ENCODE measurements at regions not wholly inside any gene's neighbourhood (a gene's known extent, or its start where the extent isn't known, plus 50 kb on each side); places are given as distances from the start of the nearest gene placed in this dataset.

DNA sequence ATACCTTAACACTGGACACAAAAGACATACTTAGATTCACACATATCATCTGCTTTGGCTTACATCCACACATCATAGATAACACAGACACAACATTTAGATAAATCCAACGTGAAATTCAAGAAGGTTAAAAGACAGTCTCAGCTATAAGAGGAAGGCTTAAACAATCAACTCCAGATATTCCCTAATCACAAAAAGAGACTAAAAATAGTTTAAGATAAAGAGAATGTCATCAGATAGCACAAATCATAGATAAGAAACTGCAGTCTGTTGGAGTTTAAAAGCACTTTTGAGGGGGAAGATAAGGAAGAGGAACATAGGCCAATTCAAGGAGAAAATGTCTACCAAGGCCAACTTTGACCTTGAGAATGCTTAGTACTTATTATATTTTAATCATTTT is 504.8 kb downstream of the JRKL start:
- no peak overlapping the region for H3K4me3 Mint-ChIP-seq
- H3K9me3 Mint-ChIP-seq: peaks cover 11% of the 10 kb centered on the region
- no peaks in the 10 kb centered on the region for H3K36me3 Mint-ChIP-seq
- H3K27me3 Mint-ChIP-seq: no peaks in the 10 kb centered on the region
- no peak overlapping the region for H3K27ac Mint-ChIP-seq
- no peaks in the 10 kb centered on the region for H3K4me1 Mint-ChIP-seq

DNA sequence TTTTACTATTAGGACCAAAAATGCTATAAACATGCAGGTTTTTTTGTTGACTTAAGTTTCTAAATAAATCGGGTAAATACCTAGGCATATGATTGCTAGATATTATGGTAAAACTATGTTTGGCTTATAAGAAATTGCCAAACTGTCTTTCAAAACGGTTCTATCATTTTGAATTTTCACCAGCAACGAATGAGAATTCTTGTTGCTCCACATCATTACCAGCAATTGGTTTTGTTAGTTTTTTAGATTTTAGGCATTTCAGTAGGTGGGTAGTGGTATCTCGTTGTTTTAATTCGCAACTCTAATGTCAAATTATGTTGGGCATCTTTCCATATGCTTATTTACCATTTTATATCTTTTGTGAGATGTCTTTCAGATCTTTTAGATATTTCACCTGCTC is 510.2 kb downstream of the JRKL start:
- no peaks in the 10 kb centered on the region for H3K36me3 Mint-ChIP-seq
- H3K27me3 Mint-ChIP-seq: no peaks in the 10 kb centered on the region
- H3K27ac Mint-ChIP-seq: no peak overlapping the region

GRCh38 chr11:96905143-96905542 is 515.3 kb downstream of the JRKL start:
- Mint-ChIP-seq H3K9me3 (peaks cover 11% of the 10 kb centered on the region), H3K27me3 (no peaks in the 10 kb centered on the region), H3K4me1 (no peaks in the 10 kb centered on the region), H3K4me3 (no peak overlapping the region), H3K27ac (no peak overlapping the region), H3K36me3 (no peaks in the 10 kb centered on the region)

More for the DNA sequence above, 510.2 kb downstream of the JRKL start:
- no peaks in the 10 kb centered on the region for H3K4me1 Mint-ChIP-seq
- H3K9me3 Mint-ChIP-seq: peaks cover 25% of the 10 kb centered on the region
- H3K4me3 Mint-ChIP-seq: no peak overlapping the region

DNA sequence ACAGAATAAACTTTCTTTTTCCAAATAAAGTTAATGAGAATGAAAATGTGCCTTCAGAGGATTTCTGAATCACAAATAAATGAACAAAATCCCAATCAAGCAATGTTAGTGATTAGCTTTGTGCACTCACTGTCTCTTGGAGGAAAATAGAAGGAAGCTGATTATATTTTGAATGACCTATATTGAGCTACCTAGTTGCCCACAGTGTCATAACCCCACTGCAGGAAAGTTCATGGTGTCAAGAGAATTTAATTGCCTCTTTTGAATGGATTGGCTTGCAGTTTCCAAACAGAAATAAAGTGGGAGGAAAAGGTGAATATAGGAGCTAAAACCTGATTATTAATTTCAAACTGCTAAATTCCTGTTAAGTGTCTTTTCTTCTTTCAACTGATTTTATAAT is 515.9 kb downstream of the JRKL start:
- Mint-ChIP-seq H3K27me3 (no peaks in the 10 kb centered on the region), H3K27ac (no peak overlapping the region), H3K4me1 (no peaks in the 10 kb centered on the region), H3K36me3 (no peaks in the 10 kb centered on the region), H3K9me3 (peaks cover 11% of the 10 kb centered on the region), H3K4me3 (no peak overlapping the region)

DNA sequence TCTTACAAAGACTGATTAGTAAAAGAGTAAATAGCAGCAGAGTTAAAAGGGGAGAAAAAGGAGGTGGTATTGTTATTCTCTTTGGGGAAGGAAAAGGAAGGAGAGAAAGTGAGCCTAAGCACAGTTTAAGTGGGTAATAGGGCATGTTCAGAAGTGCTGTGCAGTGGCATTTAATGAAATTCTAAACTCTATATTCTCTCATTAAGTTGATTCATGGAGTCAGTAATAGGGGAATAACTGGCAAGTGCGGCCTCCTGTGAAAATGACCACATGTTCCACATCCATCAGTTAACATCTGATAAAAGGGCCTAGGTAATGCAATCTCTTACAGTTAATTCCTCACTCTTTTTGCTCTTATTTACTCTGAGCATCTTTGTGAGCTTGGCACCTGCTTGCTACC is 516.7 kb downstream of the JRKL start:
- Mint-ChIP-seq H3K4me1 (no peaks in the 10 kb centered on the region), H3K36me3 (no peaks in the 10 kb centered on the region), H3K27ac (no peak overlapping the region), H3K9me3 (peaks cover 8% of the 10 kb centered on the region), H3K27me3 (no peaks in the 10 kb centered on the region), H3K4me3 (no peak overlapping the region)

DNA sequence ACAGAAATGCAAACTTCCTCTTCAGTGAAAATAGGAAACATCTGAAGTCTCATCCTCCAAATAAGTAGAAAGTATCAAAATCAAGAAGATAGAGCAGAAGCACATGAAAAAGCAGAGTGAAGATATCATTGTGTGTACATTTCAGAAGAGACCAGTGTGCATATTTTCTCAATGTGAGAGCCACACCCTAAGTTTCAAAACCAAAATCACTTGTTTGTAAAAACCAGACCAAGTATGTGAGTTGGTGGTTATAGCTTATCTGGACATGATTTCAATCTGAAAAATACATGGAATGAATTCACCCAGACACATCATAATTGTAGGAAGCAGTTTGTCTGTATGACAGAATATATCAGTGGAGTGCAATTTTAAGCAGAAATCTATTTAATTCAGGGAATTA is 536.0 kb downstream of the JRKL start:
- Mint-ChIP-seq H3K4me1 (no peaks in the 10 kb centered on the region), H3K4me3 (no peak overlapping the region)

DNA sequence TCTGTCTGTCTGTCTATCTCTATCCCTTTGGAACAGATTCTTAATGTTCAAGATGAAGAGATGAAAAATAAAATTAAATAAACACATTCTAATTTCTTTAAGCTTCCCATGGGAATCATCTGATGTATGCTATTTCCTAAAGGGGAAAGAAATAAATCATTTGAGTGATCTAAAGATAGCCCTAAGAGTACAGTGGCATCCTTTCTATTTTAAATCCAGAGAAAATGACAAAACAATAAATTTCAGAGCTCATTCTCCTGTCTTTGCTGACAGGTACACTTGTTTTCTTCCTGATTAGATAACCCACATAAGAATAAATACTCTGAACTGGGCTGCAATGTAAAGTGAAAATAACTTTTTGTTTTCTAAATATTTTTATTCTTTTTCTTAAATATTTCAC is 550.4 kb downstream of the JRKL start:
- Mint-ChIP-seq H3K9me3 (no peaks in the 10 kb centered on the region), H3K4me3 (no peak overlapping the region), H3K27me3 (no peaks in the 10 kb centered on the region), H3K4me1 (no peaks in the 10 kb centered on the region), H3K27ac (no peak overlapping the region), H3K36me3 (no peaks in the 10 kb centered on the region)

More for the DNA sequence above, 536.0 kb downstream of the JRKL start:
- H3K36me3 Mint-ChIP-seq: no peaks in the 10 kb centered on the region
- H3K9me3 Mint-ChIP-seq: peaks cover 8% of the 10 kb centered on the region
- H3K27me3 Mint-ChIP-seq: no peaks in the 10 kb centered on the region
- no peak overlapping the region for H3K27ac Mint-ChIP-seq

DNA sequence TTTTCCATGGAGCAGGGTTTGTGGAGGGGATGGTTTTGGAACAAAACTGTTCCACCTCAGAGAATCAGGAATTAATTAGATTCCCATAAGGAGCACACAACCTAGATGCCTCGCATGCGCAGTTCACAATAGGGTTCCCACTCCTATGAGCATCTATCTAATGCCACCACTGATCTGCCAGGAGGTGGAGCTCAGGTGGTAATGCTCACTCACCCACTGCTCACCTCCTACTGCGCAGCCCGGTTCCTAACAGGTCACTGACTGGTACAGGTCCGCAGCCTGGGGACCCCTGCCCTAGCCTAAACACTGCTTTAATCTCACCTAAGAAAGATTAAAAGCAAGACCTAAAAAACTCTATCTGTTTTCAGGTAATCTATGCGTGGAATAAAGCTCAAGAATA is 553.0 kb downstream of the JRKL start:
- Mint-ChIP-seq H3K9me3 (no peaks in the 10 kb centered on the region), H3K27me3 (no peaks in the 10 kb centered on the region), H3K4me3 (no peak overlapping the region), H3K27ac (no peak overlapping the region), H3K4me1 (no peaks in the 10 kb centered on the region), H3K36me3 (no peaks in the 10 kb centered on the region)

DNA sequence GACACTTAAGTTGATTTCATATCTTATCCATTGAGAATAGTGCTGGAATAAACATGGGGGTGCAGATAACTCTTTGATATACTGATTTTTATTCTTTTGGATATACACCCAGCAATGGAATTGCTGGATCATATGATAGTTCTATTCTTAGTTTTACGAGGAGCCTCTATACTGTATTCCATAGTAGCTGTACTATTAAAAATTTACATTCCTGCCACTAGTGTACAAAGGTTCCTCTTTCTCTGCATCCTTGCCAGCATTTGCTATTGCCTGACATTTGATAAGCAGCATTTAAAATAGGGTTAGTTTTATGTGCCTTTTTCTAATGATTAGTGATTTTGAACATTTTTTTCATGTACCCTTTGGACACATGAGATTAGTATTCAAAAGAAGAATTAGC is 554.2 kb downstream of the JRKL start:
- no peaks in the 10 kb centered on the region for H3K9me3 Mint-ChIP-seq
- H3K4me1 Mint-ChIP-seq: no peaks in the 10 kb centered on the region
- H3K27ac Mint-ChIP-seq: no peak overlapping the region

GRCh38 chr11:96948066-96948465 is 558.3 kb downstream of the JRKL start:
- no peak overlapping the region for H3K27ac Mint-ChIP-seq
- no peaks in the 10 kb centered on the region for H3K4me1 Mint-ChIP-seq
- H3K9me3 Mint-ChIP-seq: no peaks in the 10 kb centered on the region
- no peaks in the 10 kb centered on the region for H3K27me3 Mint-ChIP-seq
- no peak overlapping the region for H3K4me3 Mint-ChIP-seq
- no peaks in the 10 kb centered on the region for H3K36me3 Mint-ChIP-seq

More for the DNA sequence above, 554.2 kb downstream of the JRKL start:
- Mint-ChIP-seq H3K4me3 (no peak overlapping the region), H3K27me3 (no peaks in the 10 kb centered on the region), H3K36me3 (no peaks in the 10 kb centered on the region)

DNA sequence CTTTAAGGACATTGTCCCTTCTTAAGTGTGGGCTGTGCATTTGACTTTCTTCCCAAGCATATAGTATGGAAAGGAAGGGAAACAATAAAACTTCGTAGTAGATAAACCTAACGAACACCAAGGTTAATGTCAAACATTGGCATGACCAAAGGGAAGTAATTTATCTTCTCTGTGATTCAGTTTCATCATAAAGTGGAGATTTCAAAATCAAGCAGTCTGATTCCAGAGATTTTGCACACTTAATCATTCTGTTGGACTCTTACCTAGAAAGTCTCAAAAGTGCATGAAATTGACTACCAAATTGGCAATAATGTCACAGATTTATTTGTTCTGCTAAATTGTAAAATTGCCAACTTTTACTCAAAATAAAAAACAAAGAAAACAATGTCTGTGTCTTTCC is 559.7 kb downstream of the JRKL start:
- no peaks in the 10 kb centered on the region for H3K9me3 Mint-ChIP-seq
- no peaks in the 10 kb centered on the region for H3K4me1 Mint-ChIP-seq

DNA sequence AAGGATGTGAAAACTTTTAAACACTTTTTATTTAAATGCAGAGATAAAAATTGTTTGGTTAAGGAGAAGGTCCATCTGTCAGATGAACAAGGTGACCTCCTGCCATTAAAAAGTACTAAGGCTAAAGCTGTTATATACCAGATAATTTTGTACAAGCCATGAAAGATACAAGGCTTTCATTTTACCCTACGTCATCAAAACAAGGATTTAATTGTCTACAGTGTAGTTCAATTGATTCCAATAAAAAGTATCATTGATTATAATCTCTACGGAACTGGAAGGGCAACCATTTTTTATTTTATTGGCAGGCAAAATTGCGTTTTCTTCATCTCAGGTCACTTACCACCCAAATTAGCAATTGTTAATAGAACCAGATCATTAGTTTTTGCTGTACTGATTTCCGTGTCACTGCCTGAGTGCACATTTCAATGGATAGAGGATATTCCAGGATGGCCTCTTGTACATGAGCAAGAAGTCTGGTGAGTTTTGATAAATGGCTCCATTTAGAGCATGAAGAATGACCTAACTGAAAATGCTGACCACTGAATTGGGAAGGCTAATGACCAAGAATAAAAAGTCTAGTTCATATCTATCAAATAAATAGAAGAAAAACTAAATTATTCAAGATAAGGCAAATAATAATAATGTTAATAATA is 564.9 kb downstream of the JRKL start:
- Mint-ChIP-seq H3K36me3 (no peaks in the 10 kb centered on the region), H3K27me3 (no peaks in the 10 kb centered on the region), H3K9me3 (no peaks in the 10 kb centered on the region), H3K4me1 (no peaks in the 10 kb centered on the region), H3K4me3 (no peak overlapping the region), H3K27ac (no peak overlapping the region)

More for the DNA sequence above, 559.7 kb downstream of the JRKL start:
- Mint-ChIP-seq H3K36me3 (no peaks in the 10 kb centered on the region), H3K27me3 (no peaks in the 10 kb centered on the region), H3K4me3 (no peak overlapping the region), H3K27ac (no peak overlapping the region)

GRCh38 chr11:96960476-96960875 is 570.7 kb downstream of the JRKL start:
- H3K4me3 Mint-ChIP-seq: no peak overlapping the region
- H3K4me1 Mint-ChIP-seq: no peaks in the 10 kb centered on the region
- no peak overlapping the region for H3K27ac Mint-ChIP-seq
- no peaks in the 10 kb centered on the region for H3K36me3 Mint-ChIP-seq
- H3K9me3 Mint-ChIP-seq: peaks cover under 1% of the 10 kb centered on the region
- no peaks in the 10 kb centered on the region for H3K27me3 Mint-ChIP-seq

DNA sequence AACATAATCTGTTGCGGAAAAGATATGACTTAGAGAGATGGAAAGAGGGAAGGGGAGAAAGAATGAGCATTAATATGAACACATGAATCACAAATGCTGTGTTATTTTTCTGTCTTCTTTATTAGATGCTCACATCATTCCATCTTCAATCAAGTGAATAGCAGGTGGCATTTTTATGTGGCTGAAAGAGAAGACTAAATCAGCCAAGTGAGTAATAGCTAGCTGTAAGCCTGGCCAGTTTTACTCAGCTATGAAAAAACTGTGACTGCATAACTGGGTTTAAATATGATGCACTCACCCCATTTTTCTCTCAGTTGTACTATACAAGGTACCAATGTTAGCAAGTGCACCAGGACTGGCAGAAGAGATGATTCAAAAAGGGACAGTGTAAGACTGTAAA is 571.1 kb downstream of the JRKL start:
- no peak overlapping the region for H3K4me3 Mint-ChIP-seq
- H3K36me3 Mint-ChIP-seq: no peaks in the 10 kb centered on the region
- no peaks in the 10 kb centered on the region for H3K27me3 Mint-ChIP-seq
- H3K27ac Mint-ChIP-seq: no peak overlapping the region
- no peaks in the 10 kb centered on the region for H3K4me1 Mint-ChIP-seq
- peaks cover 5% of the 10 kb centered on the region for H3K9me3 Mint-ChIP-seq

- Mint-ChIP-seq H3K27ac (no peak overlapping the region), H3K4me1 (no peaks in the 10 kb centered on the region), H3K4me3 (no peak overlapping the region), H3K36me3 (no peaks in the 10 kb centered on the region), H3K27me3 (no peaks in the 10 kb centered on the region), H3K9me3 (peaks cover 7% of the 10 kb centered on the region)
Measured at GRCh38 chr11:96961931-96962330, 572.1 kb downstream of the JRKL start.

DNA sequence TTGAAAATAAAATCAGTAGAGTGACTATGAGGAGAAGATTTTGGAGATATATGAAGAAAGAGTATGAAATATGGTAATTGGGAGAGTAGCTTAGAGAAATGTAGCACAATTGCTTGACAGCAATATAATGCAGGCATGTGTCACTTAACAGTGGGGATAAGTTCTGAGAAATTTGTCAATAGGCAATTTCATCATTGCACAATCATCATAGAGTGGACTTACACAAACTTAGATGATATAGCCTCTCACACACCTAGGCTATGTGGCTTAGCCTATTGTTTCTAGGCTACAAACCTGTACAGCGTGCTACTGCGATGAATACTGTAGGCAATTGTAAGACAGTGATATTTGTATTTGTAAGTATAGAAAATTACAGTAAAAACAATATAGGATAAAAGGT is 573.6 kb downstream of the JRKL start:
- H3K27ac Mint-ChIP-seq: no peak overlapping the region
- H3K9me3 Mint-ChIP-seq: peaks cover 7% of the 10 kb centered on the region
- H3K27me3 Mint-ChIP-seq: no peaks in the 10 kb centered on the region
- H3K4me3 Mint-ChIP-seq: no peak overlapping the region
- no peaks in the 10 kb centered on the region for H3K36me3 Mint-ChIP-seq
- H3K4me1 Mint-ChIP-seq: no peaks in the 10 kb centered on the region

GRCh38 chr11:96964661-96965060 is 574.8 kb downstream of the JRKL start:
- Mint-ChIP-seq H3K4me3 (no peak overlapping the region), H3K27ac (no peak overlapping the region), H3K9me3 (peaks cover 7% of the 10 kb centered on the region), H3K27me3 (no peaks in the 10 kb centered on the region), H3K4me1 (no peaks in the 10 kb centered on the region), H3K36me3 (no peaks in the 10 kb centered on the region)

All from activated naive CD4-positive, alpha-beta T cell treated with anti-CD3 and anti-CD28 coated beads, Interleukin-2, amount 50 U/mL, for 24 hours (primary cell).